ENCODE measurements at regions not wholly inside any gene's neighbourhood (a gene's known extent, or its start where the extent isn't known, plus 50 kb on each side); places are given as distances from the start of the nearest gene placed in this dataset.

GRCh38 chr9:117815315-117815714, 111.1 kb downstream of the TLR4 start:
- TF ChIP-seq CTCF (IDR thresholded peaks at IDR 0.05; ENCODE audit: low read depth, low read length), result no peak

GRCh38 chr9:117815948-117816347, 111.7 kb downstream of the TLR4 start:
- Histone ChIP-seq H3K9me3 (ENCODE audit: severe bottlenecking) (no peaks in the 10 kb centered on the region), H3K4me3 (ENCODE audit: low read depth, low read length) (no peak overlapping the region), H3K27me3 (ENCODE audit: insufficient read depth, low read depth, severe bottlenecking) (no peaks in the 10 kb centered on the region), H3K27ac (no peak overlapping the region), H3K36me3 (no peaks in the 10 kb centered on the region)
- DNase-seq, result no peak
- no peak for TF ChIP-seq CTCF (IDR thresholded peaks at IDR 0.05; ENCODE audit: low read depth, low read length)

More at GRCh38 chr9:117815315-117815714, 111.1 kb downstream of the TLR4 start:
- H3K27me3 ChIP-seq (ENCODE audit: insufficient read depth, low read depth, severe bottlenecking), result no peaks in the 10 kb centered on the region
- DNase-seq, result no peak
- H3K9me3 ChIP-seq (ENCODE audit: severe bottlenecking), result no peaks in the 10 kb centered on the region
- H3K36me3 ChIP-seq, result no peaks in the 10 kb centered on the region
- H3K27ac ChIP-seq, result no peak overlapping the region
- H3K4me3 ChIP-seq (ENCODE audit: low read depth, low read length), result no peak overlapping the region

GRCh38 chr9:117821954-117822353, 117.8 kb downstream of the TLR4 start:
- TF ChIP-seq CTCF (IDR thresholded peaks at IDR 0.05; ENCODE audit: low read depth, low read length), result no peak
- no peak for DNase-seq
- H3K36me3 ChIP-seq, result no peaks in the 10 kb centered on the region

GRCh38 chr9:117823576-117823975, 119.4 kb downstream of the TLR4 start:
- no peak for TF ChIP-seq CTCF (IDR thresholded peaks at IDR 0.05; ENCODE audit: low read depth, low read length)
- DNase-seq, result no peak

More at GRCh38 chr9:117821954-117822353, 117.8 kb downstream of the TLR4 start:
- H3K4me3 ChIP-seq (ENCODE audit: low read depth, low read length), result no peak overlapping the region
- H3K27me3 ChIP-seq (ENCODE audit: insufficient read depth, low read depth, severe bottlenecking), result no peaks in the 10 kb centered on the region
- no peak overlapping the region for H3K27ac ChIP-seq
- no peaks in the 10 kb centered on the region for H3K9me3 ChIP-seq (ENCODE audit: severe bottlenecking)

GRCh38 chr9:117825609-117826347, 121.6 kb downstream of the TLR4 start:
- Histone ChIP-seq H3K36me3 (no peaks in the 10 kb centered on the region), H3K27ac (no peak overlapping the region), H3K27me3 (ENCODE audit: insufficient read depth, low read depth, severe bottlenecking) (no peaks in the 10 kb centered on the region), H3K4me3 (ENCODE audit: low read depth, low read length) (no peak overlapping the region), H3K9me3 (ENCODE audit: severe bottlenecking) (no peaks in the 10 kb centered on the region)
- no peak for DNase-seq
- TF ChIP-seq CTCF (IDR thresholded peaks at IDR 0.05; ENCODE audit: low read depth, low read length), result no peak

More at GRCh38 chr9:117823576-117823975, 119.4 kb downstream of the TLR4 start:
- Histone ChIP-seq H3K36me3 (no peaks in the 10 kb centered on the region), H3K4me3 (ENCODE audit: low read depth, low read length) (no peak overlapping the region), H3K9me3 (ENCODE audit: severe bottlenecking) (no peaks in the 10 kb centered on the region), H3K27ac (no peak overlapping the region), H3K27me3 (ENCODE audit: insufficient read depth, low read depth, severe bottlenecking) (no peaks in the 10 kb centered on the region)

GRCh38 chr9:117826837-117827236, 122.6 kb downstream of the TLR4 start:
- H3K4me3 ChIP-seq (ENCODE audit: low read depth, low read length), result no peak overlapping the region
- no peaks in the 10 kb centered on the region for H3K9me3 ChIP-seq (ENCODE audit: severe bottlenecking)
- no peaks in the 10 kb centered on the region for H3K36me3 ChIP-seq
- DNase-seq, result no peak
- no peaks in the 10 kb centered on the region for H3K27me3 ChIP-seq (ENCODE audit: insufficient read depth, low read depth, severe bottlenecking)
- TF ChIP-seq CTCF (IDR thresholded peaks at IDR 0.05; ENCODE audit: low read depth, low read length), result no peak
- no peak overlapping the region for H3K27ac ChIP-seq

Measured in WERI-Rb-1 (cell line).